ENCODE measurements at regions not wholly inside any gene's neighbourhood (a gene's known extent, or its start where the extent isn't known, plus 50 kb on each side); places are given as distances from the start of the nearest gene placed in this dataset.

- DNase-seq (ENCODE audit: low spot score) (no peak), ATAC-seq (ENCODE audit: insufficient number of reproducible peaks, low FRiP score, low read depth) (peak; percentile 70)
- Histone ChIP-seq H3K27me3 (replicated peaks; ENCODE audit: insufficient read depth) (no peaks in the 10 kb centered on the region), H3K4me1 (ENCODE audit: control insufficient read depth in 1 of 2, low read depth in 2 of 2) (peaks cover 4 to 18% of the 10 kb centered on the region in 2 donors), H3K9me3 (no peaks in the 10 kb centered on the region), H3K36me3 (no peaks in the 10 kb centered on the region), H3K4me3 (no peak overlapping the region), H3K27ac (peak overlapping the region; percentile 10 to 60)
- TF ChIP-seq, protein P1, sequence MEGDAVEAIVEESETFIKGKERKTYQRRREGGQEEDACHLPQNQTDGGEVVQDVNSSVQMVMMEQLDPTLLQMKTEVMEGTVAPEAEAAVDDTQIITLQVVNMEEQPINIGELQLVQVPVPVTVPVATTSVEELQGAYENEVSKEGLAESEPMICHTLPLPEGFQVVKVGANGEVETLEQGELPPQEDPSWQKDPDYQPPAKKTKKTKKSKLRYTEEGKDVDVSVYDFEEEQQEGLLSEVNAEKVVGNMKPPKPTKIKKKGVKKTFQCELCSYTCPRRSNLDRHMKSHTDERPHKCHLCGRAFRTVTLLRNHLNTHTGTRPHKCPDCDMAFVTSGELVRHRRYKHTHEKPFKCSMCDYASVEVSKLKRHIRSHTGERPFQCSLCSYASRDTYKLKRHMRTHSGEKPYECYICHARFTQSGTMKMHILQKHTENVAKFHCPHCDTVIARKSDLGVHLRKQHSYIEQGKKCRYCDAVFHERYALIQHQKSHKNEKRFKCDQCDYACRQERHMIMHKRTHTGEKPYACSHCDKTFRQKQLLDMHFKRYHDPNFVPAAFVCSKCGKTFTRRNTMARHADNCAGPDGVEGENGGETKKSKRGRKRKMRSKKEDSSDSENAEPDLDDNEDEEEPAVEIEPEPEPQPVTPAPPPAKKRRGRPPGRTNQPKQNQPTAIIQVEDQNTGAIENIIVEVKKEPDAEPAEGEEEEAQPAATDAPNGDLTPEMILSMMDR (IDR thresholded peaks at IDR 0.05), result no peak
Measured at GRCh38 chr1:222909586-222909985, 94.7 kb downstream of the DISP1 start.

- TF ChIP-seq, protein P1 (IDR thresholded peaks at IDR 0.05), result no peak
- H3K9me3 ChIP-seq, result no peaks in the 10 kb centered on the region
Measured at GRCh38 chr1:222910699-222911098, 95.9 kb downstream of the DISP1 start.

GRCh38 chr1:222911866-222912265 lies 97.0 kb downstream of the DISP1 start:
- H3K9me3 ChIP-seq, result no peaks in the 10 kb centered on the region
- H3K27me3 ChIP-seq (replicated peaks; ENCODE audit: insufficient read depth), result no peaks in the 10 kb centered on the region
- H3K27ac ChIP-seq, result no peak overlapping the region
- no peak overlapping the region for H3K4me3 ChIP-seq
- ATAC-seq (ENCODE audit: insufficient number of reproducible peaks, low FRiP score, low read depth) (no peak), DNase-seq (ENCODE audit: low spot score) (no peak)
- no peaks in the 10 kb centered on the region for H3K36me3 ChIP-seq
- TF ChIP-seq, protein P1 (IDR thresholded peaks at IDR 0.05), result no peak
- H3K4me1 ChIP-seq (ENCODE audit: control insufficient read depth in 1 of 2, low read depth in 2 of 2), result peaks cover 4 to 18% of the 10 kb centered on the region in 2 donors

More at GRCh38 chr1:222910699-222911098, 95.9 kb downstream of the DISP1 start:
- no peak for ATAC-seq (ENCODE audit: insufficient number of reproducible peaks, low FRiP score, low read depth)
- no peak overlapping the region for H3K27ac ChIP-seq
- DNase-seq (ENCODE audit: low spot score), result no peak
- no peaks in the 10 kb centered on the region for H3K36me3 ChIP-seq
- H3K4me1 ChIP-seq (ENCODE audit: control insufficient read depth in 1 of 2, low read depth in 2 of 2), result peaks cover 4 to 18% of the 10 kb centered on the region in 2 donors
- no peaks in the 10 kb centered on the region for H3K27me3 ChIP-seq (replicated peaks; ENCODE audit: insufficient read depth)
- H3K4me3 ChIP-seq, result no peak overlapping the region

DNA sequence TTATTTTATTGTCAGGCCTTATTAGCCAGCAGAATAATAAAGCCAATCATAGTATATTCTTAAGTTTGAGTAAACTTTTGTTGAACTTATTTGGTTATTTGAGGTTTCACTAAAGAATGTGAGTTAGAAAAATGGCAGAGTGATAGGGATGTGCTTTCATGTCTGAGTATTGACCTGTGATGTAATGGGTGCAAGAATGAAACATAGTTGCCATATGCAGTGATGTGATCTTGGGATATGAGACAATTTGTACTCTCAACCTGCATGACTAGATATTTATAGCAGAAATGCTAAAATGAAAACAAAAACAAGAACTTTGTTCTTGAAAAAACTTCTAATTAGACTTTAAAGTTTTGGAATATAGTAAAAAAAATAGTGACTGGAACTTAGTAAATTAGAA lies 97.9 kb downstream of the DISP1 start:
- ATAC-seq (ENCODE audit: insufficient number of reproducible peaks, low FRiP score, low read depth) (no peak), DNase-seq (ENCODE audit: low spot score) (no peak)
- peaks cover 4 to 18% of the 10 kb centered on the region in 2 donors for H3K4me1 ChIP-seq (ENCODE audit: control insufficient read depth in 1 of 2, low read depth in 2 of 2)
- TF ChIP-seq, protein P1 (IDR thresholded peaks at IDR 0.05), result no peak
- no peak overlapping the region for H3K27ac ChIP-seq
- H3K27me3 ChIP-seq (replicated peaks; ENCODE audit: insufficient read depth), result no peaks in the 10 kb centered on the region
- no peak overlapping the region for H3K4me3 ChIP-seq
- no peaks in the 10 kb centered on the region for H3K36me3 ChIP-seq
- peaks cover 3% of the 10 kb centered on the region for H3K9me3 ChIP-seq

GRCh38 chr1:222914861-222915632 lies 100.2 kb downstream of the DISP1 start:
- Histone ChIP-seq H3K27ac (no peak overlapping the region), H3K4me3 (no peak overlapping the region), H3K27me3 (replicated peaks; ENCODE audit: insufficient read depth) (no peaks in the 10 kb centered on the region), H3K4me1 (ENCODE audit: control insufficient read depth in 1 of 2, low read depth in 2 of 2) (peaks cover 0 to 8% of the 10 kb centered on the region in 2 donors), H3K36me3 (no peaks in the 10 kb centered on the region), H3K9me3 (peaks cover 3% of the 10 kb centered on the region)
- ATAC-seq (ENCODE audit: insufficient number of reproducible peaks, low FRiP score, low read depth), result no peak
- TF ChIP-seq, protein P1 (IDR thresholded peaks at IDR 0.05), result no peak
- DNase-seq (ENCODE audit: low spot score), result no peak
